HepG2 (cell line): ENCODE measurements at regions not wholly inside any gene's neighbourhood (a gene's known extent, or its start where the extent isn't known, plus 50 kb on each side); places are given as distances from the start of the nearest gene placed in this dataset.

Source experiments
- ATAC-seq: fragments of 200-7000 bp; cut with Tn5 transposase; 3 replicates; pipeline ENCODE4 v1.9.1; 2020; ENCODE audit warnings: mild to moderate bottlenecking, moderate library complexity
- BruUV-seq: library from RNA; stranded (reverse); fragments of 400-500 nt; replicated peaks from 2 replicates; lab custom pipeline; 2021; lab: Mats Ljungman, UMichigan
- CTCF ChIA-PET: fragments of 300-600 bp; formaldehyde crosslinking; extraction: SDS; loops from one replicate; lab custom pipeline; 2021; ENCODE audit warnings: low total read pairs, inconsistent platforms, low intra/inter-chr PET ratio; lab: Yijun Ruan, JAX
- POLR2A ChIA-PET: fragments of 350-600 bp; sonication (Branson Sonifier 250); formaldehyde crosslinking; loops from one replicate; lab custom pipeline; 2020; ENCODE audit warnings: antibody characterized with exemption, inconsistent platforms; lab: Yijun Ruan, JAX
- DNase-seq: peaks from one replicate; pipeline ENCODE4 v3.0.0-alpha.2; 2015; ENCODE audit warnings: low spot score
- FAIRE-seq: peaks from 3 replicates; lab custom pipeline; 2011; peaks lifted over from hg19 to GRCh38; lab: Jason Lieb, UNC
- H2AFZ ChIP-seq: one replicate; pipeline ENCODE4 v1.6.1; 2011; ENCODE audit warnings: low read length, inconsistent platforms
- H3K27ac ChIP-seq: fragments of 300-600 bp; 3 replicates; pipeline ENCODE4 v1.8.0; 2011; ENCODE audit warnings: mixed run types, mild to moderate bottlenecking, mixed read lengths, low read length, inconsistent platforms; ENCODE audit not compliant: insufficient read depth; ENCODE audit errors: extremely low read length
- H3K27me3 ChIP-seq, 2 experiments: fragments of 200-600 bp in 1 of 2; 2 replicates in 1 of 2; 3 replicates in 1 of 2; pipeline versions ENCODE4 v1.6.0 to v1.8.0; 2011; ENCODE audit warnings: low read length in 2 of 2, mild to moderate bottlenecking in 2 of 2, moderate library complexity in 2 of 2, inconsistent platforms in 1 of 2; ENCODE audit not compliant: insufficient read depth in 2 of 2, control insufficient read depth in 1 of 2
- H3K36me3 ChIP-seq, 2 experiments: fragments of 200-600 bp in 1 of 2; replicated peaks in 1 of 2; 2 replicates in 1 of 2; 3 replicates in 1 of 2; pipeline versions ENCODE4 v1.5.1 to v1.8.0; 2011; ENCODE audit warnings: low read length in 2 of 2, inconsistent platforms in 1 of 2; ENCODE audit not compliant: insufficient read depth in 2 of 2, control insufficient read depth in 1 of 2
- H3K4me1 ChIP-seq: 2 replicates; pipeline ENCODE4 v1.5.1; 2012; ENCODE audit warnings: low read length, inconsistent platforms; ENCODE audit not compliant: insufficient read depth
- H3K4me2 ChIP-seq: 2 replicates; pipeline ENCODE4 v1.6.0; 2011; ENCODE audit warnings: low read depth, low read length, inconsistent platforms
- H3K4me3 ChIP-seq, 3 experiments: fragments of 200-600 bp in 1 of 3; sonication (generic), shearing (Covaris generic) in 1 of 3; replicated peaks in 1 of 3; 2 replicates each; pipeline ENCODE4 v1.5.1; 2011 to 2016; ENCODE audit warnings: low read length in 3 of 3, inconsistent platforms in 2 of 3, low read depth in 2 of 3, mild to moderate bottlenecking in 2 of 3, control low read depth in 1 of 3, mixed read lengths in 1 of 3; ENCODE audit not compliant: insufficient read depth in 1 of 3
- H3K79me2 ChIP-seq: one replicate; pipeline ENCODE4 v1.6.1; 2011; ENCODE audit warnings: low read length, inconsistent platforms; ENCODE audit not compliant: insufficient read depth
- H3K9ac ChIP-seq: 2 replicates; pipeline ENCODE4 v1.6.0; 2011; ENCODE audit warnings: mild to moderate bottlenecking, low read depth, low read length, inconsistent platforms; ENCODE audit not compliant: insufficient read depth
- H3K9me3 ChIP-seq: 2 replicates; pipeline ENCODE4 v1.5.1; 2012; ENCODE audit warnings: mild to moderate bottlenecking, low read length
- H4K20me1 ChIP-seq: 2 replicates; pipeline ENCODE4 v1.6.0; 2011; ENCODE audit warnings: inconsistent platforms, mild to moderate bottlenecking, low read length, moderate library complexity; ENCODE audit not compliant: insufficient read depth
- ATAD3A ChIP-seq: sonication (generic); formaldehyde crosslinking; IDR thresholded peaks from 2 replicates; pipeline ENCODE4 v1.4.0; 2020; ENCODE audit warnings: missing genetic modification reagents
- DMTF1 ChIP-seq: sonication (generic); formaldehyde crosslinking; IDR thresholded peaks from 2 replicates; pipeline ENCODE4 v1.4.0; 2020; ENCODE audit warnings: mild to moderate bottlenecking, missing genetic modification reagents
- DZIP1 ChIP-seq: sonication (generic); formaldehyde crosslinking; IDR thresholded peaks from 2 replicates; pipeline ENCODE4 v1.5.0; 2020; ENCODE audit warnings: mild to moderate bottlenecking, missing genetic modification reagents
- KDM4B ChIP-seq: sonication (generic); formaldehyde crosslinking; IDR thresholded peaks from 2 replicates; pipeline ENCODE4 v1.4.0; 2020; ENCODE audit warnings: missing genetic modification reagents
- MED13 ChIP-seq: sonication (generic); formaldehyde crosslinking; IDR thresholded peaks from 2 replicates; pipeline ENCODE4 v1.5.0; 2020; ENCODE audit warnings: missing genetic modification reagents
- MTA1 ChIP-seq: sonication (generic); formaldehyde crosslinking; IDR thresholded peaks from 2 replicates; pipeline ENCODE4 v1.4.0; 2020; ENCODE audit warnings: missing genetic modification reagents, mild to moderate bottlenecking, borderline replicate concordance
- NR2F6 ChIP-seq, 2 experiments: IDR thresholded peaks; 2 replicates each; pipeline ENCODE4 v1.6.1; 2016; ENCODE audit warnings: antibody characterized with exemption in 1 of 2, mild to moderate bottlenecking in 1 of 2
- RFX3 ChIP-seq: IDR thresholded peaks from 2 replicates; pipeline ENCODE4 v1.6.1; 2016; ENCODE audit warnings: missing biosample characterization, missing genetic modification reagents
- TEAD3 ChIP-seq: optimal IDR thresholded peaks from 2 replicates; pipeline ENCODE3; 2016; ENCODE audit warnings: borderline replicate concordance
- ZBTB14 ChIP-seq: sonication (generic); formaldehyde crosslinking; IDR thresholded peaks from 2 replicates; pipeline ENCODE4 v1.4.0; 2020; ENCODE audit warnings: missing genetic modification reagents
- ZBTB21 ChIP-seq: sonication (generic); formaldehyde crosslinking; IDR thresholded peaks from 2 replicates; pipeline ENCODE4 v1.4.0; 2020; ENCODE audit warnings: missing genetic modification reagents
- ZFAT ChIP-seq: sonication (generic); formaldehyde crosslinking; conservative IDR thresholded peaks from 2 replicates; pipeline ENCODE4 v1.8.1; 2023; ENCODE audit warnings: missing genetic modification reagents, inconsistent platforms
- ZKSCAN8 ChIP-seq: IDR thresholded peaks from 2 replicates; pipeline ENCODE4 v1.6.1; 2016; ENCODE audit warnings: borderline replicate concordance, missing genetic modification reagents, missing compliant biosample characterization
- ZNF225 ChIP-seq: sonication (generic); formaldehyde crosslinking; IDR thresholded peaks from 2 replicates; pipeline ENCODE4 v1.4.0; 2020; ENCODE audit warnings: mild to moderate bottlenecking, missing genetic modification reagents
- ZNF234 ChIP-seq: sonication (generic); formaldehyde crosslinking; conservative IDR thresholded peaks from 2 replicates; pipeline ENCODE4 v1.5.1; 2020; ENCODE audit warnings: mild to moderate bottlenecking, missing genetic modification reagents
- ZNF263 ChIP-seq: sonication (generic); formaldehyde crosslinking; IDR thresholded peaks from 2 replicates; pipeline ENCODE4 v1.4.0; 2020; ENCODE audit warnings: missing genetic modification reagents
- ZNF704 ChIP-seq: sonication (generic); formaldehyde crosslinking; IDR thresholded peaks from 2 replicates; pipeline ENCODE4 v1.8.1; 2023; ENCODE audit warnings: mild to moderate bottlenecking, inconsistent platforms, moderate library complexity, missing genetic modification reagents, borderline replicate concordance
- ZSCAN25 ChIP-seq: sonication (generic); formaldehyde crosslinking; IDR thresholded peaks from 2 replicates; pipeline ENCODE4 v1.8.0; 2022; ENCODE audit warnings: mild to moderate bottlenecking, missing genetic modification reagents
- WGBS: methylation state at CpG from one replicate; pipeline ENCODE4 v1.1.6; 2017; ENCODE audit warnings: low lambda C conversion rate; 5-methylcytosine and 5-hydroxymethylcytosine counted together
- in situ Hi-C: cut with HindIII; loops from 2 replicates; pipeline ENCODE4 v1.10.0; 2017; ENCODE audit warnings: low pct_unique_long_range_greater_than_20kb; ENCODE audit not compliant: extremely low pct_ligation_motif_present
- intact Hi-C: fragments of 100-400 bp; cut with micrococcal nuclease; formaldehyde crosslinking; loops from one replicate; pipeline ENCODE4 v1.10.0; 2022; ENCODE audit not compliant: unreplicated experiment

GRCh38 chr9:129405089-129405826 lies 215.6 kb downstream of the C9orf50 start:
- in situ Hi-C loops = no loop called here
- TF ChIP-seq DMTF1 (CRISPR knock-in tag) (no peak), ZBTB21 (CRISPR knock-in tag) (no peak), RFX3 (CRISPR knock-in tag) (no peak), ZNF704 (CRISPR knock-in tag) (no peak), ZNF234 (no peak), TEAD3 (CRISPR knock-in tag) (peak; percentile 91), ZNF263 (CRISPR knock-in tag) (no peak), ZNF225 (CRISPR knock-in tag) (no peak), NR2F6 (IDR thresholded peaks at IDR 0.05) (no peak), NR2F6 (CRISPR knock-in tag; IDR thresholded peaks at IDR 0.05) (no peak), ZBTB14 (no peak), DZIP1 (no peak), ATAD3A (CRISPR knock-in tag) (no peak), ZFAT (CRISPR knock-in tag) (no peak), MED13 (CRISPR knock-in tag) (no peak), MTA1 (CRISPR knock-in tag) (peak; percentile 38; the same call in 1 of the 2 replicates), ZSCAN25 (CRISPR knock-in tag) (peak; percentile 65), ZKSCAN8 (CRISPR knock-in tag) (no peak), KDM4B (CRISPR knock-in tag) (no peak)

More at GRCh38 chr9:129405089-129405826, 215.6 kb downstream of the C9orf50 start:
- H2AFZ ChIP-seq = no peak overlapping the region
- intact Hi-C loops = loop anchor here (5.0 kb wide), 1 partner anchor 72 kb away; no protein-coding TSS in a partner anchor
- no peak overlapping the region for H3K9ac ChIP-seq
- POLR2A ChIA-PET = interaction anchor here (1.9 kb wide), 1 partner anchor 92 kb away, joined by 4 read pairs; no protein-coding TSS in a partner anchor
- H3K27ac ChIP-seq = no peak overlapping the region
- peaks cover 12 to 39% of the 10 kb centered on the region in 2 experiments; a peak in 4 of 5 replicates for H3K27me3 ChIP-seq
- H4K20me1 ChIP-seq = no peaks in the 10 kb centered on the region
- H3K79me2 ChIP-seq = no peaks in the 10 kb centered on the region
- H3K4me2 ChIP-seq = peak overlapping the region; percentile 74
- peak overlapping the region in 1 of 3 experiments; percentile 50; a peak in 2 of 6 replicates for H3K4me3 ChIP-seq
- peak; percentile 28 for ATAC-seq
- no peak for FAIRE-seq
- peak; percentile 47 for DNase-seq
- 19% methylated on average over 9 of the region's 13 CpGs for WGBS
- H3K36me3 ChIP-seq = no peaks in the 10 kb centered on the region
- H3K4me1 ChIP-seq = peaks cover 77% of the 10 kb centered on the region
- H3K9me3 ChIP-seq = no peaks in the 10 kb centered on the region
- BruUV-seq = no TSS peak
- CTCF ChIA-PET = no interaction called here
